NB4 (cell line): ENCODE measurements at regions not wholly inside any gene's neighbourhood (a gene's known extent, or its start where the extent isn't known, plus 50 kb on each side); places are given as distances from the start of the nearest gene placed in this dataset.
"Not testable (repeated sequence)": the region's sequence is repeated elsewhere in the genome, so short reads cannot be mapped to it uniquely, and the experiment has no call there.

ENCODE experiments used
- MAX ChIP-seq: IDR thresholded peaks from 2 replicates; pipeline ENCODE4 v1.6.1; 2011; ENCODE audit warnings: low read depth, low read length
- MYC ChIP-seq: IDR thresholded peaks from 2 replicates; pipeline ENCODE4 v1.6.1; 2011; ENCODE audit warnings: low read depth, low read length
- POLR2A ChIP-seq: IDR thresholded peaks from 2 replicates; pipeline ENCODE4 v1.6.1; 2011; ENCODE audit warnings: mild to moderate bottlenecking; ENCODE audit not compliant: insufficient read length; ENCODE audit errors: extremely low read depth
- TF ChIP-seq, protein P1 (sequence below): IDR thresholded peaks from one replicate; pipeline ENCODE4 v1.5.1; 2012; ENCODE audit warnings: low read depth, low read length

GRCh38 chr9:41359116-41359515 is 170.0 kb upstream of the ZNG1F start:
- TF ChIP-seq, protein P1, sequence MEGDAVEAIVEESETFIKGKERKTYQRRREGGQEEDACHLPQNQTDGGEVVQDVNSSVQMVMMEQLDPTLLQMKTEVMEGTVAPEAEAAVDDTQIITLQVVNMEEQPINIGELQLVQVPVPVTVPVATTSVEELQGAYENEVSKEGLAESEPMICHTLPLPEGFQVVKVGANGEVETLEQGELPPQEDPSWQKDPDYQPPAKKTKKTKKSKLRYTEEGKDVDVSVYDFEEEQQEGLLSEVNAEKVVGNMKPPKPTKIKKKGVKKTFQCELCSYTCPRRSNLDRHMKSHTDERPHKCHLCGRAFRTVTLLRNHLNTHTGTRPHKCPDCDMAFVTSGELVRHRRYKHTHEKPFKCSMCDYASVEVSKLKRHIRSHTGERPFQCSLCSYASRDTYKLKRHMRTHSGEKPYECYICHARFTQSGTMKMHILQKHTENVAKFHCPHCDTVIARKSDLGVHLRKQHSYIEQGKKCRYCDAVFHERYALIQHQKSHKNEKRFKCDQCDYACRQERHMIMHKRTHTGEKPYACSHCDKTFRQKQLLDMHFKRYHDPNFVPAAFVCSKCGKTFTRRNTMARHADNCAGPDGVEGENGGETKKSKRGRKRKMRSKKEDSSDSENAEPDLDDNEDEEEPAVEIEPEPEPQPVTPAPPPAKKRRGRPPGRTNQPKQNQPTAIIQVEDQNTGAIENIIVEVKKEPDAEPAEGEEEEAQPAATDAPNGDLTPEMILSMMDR = not testable (repeated sequence)
- TF ChIP-seq POLR2A, MAX, MYC: not testable (repeated sequence)
